Superior temporal gyrus (tissue), 1 donor: ENCODE measurements at regions not wholly inside any gene's neighbourhood (a gene's known extent, or its start where the extent isn't known, plus 50 kb on each side); places are given as distances from the start of the nearest gene placed in this dataset.
A peak's percentile ranks its signal among the peaks of the same experiment; 100 is the strongest.
"Not testable (repeated sequence)": the region's sequence is repeated elsewhere in the genome, so short reads cannot be mapped to it uniquely, and the experiment has no call there.

Experiments used
- DNase-seq: peaks from one replicate; pipeline ENCODE4 v3.0.0-alpha.2; 2016; ENCODE audit errors: extremely low spot score

DNA sequence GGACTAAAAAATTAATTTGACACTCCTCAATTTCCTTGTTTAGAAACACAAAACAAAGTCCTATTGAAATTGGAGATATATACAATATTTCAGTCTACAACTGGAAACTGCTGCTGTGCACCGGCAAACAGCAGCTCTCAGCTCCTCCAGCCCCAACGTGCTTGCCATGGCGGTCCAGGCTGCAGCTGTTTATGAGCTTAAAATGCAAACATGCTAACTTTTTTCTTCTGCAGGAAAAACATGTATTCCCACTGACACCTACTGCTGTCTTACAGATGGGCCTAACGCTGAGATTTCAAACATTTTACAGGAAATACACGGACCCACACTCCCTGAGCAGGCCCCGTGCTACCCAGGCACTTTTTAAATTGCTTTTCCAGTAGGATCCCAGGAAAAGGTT, 195.5 kb downstream of the BCL11A start:
- DNase-seq, result no peak

DNA sequence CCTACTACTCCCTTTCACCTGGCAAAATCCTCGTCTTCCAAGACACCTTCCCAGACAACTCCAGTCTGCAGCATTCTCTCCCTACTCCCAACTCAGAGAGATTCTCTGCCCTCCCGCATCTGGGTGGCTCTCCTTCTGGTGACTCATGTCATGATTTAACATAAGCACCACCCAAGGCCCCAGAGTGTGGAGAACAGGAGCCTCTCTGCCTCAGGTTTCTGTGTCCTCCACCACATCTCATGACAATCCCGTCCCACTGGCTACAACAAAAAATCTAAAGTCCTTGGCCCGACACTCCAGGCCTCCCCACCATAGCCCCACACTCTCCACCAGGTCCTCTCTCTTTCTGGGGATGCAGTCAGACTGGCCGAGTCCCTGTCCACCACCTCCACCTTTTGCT, 197.1 kb downstream of the BCL11A start:
- DNase-seq, result no peak

DNA sequence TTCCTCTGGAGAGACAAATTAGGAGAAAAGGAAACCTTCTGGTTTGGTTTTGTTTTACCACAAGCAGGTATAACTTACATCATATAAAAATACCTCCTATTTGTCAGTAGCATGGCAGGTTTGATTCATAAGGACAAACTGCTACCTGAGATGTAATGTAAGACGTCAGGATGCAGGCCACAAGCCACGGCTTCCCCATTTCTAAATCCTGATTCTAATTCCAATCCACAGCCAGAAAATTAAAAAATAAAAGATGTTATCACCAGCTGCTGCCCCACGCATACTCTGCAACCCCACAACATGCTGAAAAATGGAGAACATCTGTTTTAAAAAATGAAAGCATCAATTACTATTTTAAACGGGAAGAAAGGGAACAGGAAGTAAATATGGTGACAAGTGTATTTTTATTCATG, 197.6 kb downstream of the BCL11A start:
- no peak for DNase-seq

DNA sequence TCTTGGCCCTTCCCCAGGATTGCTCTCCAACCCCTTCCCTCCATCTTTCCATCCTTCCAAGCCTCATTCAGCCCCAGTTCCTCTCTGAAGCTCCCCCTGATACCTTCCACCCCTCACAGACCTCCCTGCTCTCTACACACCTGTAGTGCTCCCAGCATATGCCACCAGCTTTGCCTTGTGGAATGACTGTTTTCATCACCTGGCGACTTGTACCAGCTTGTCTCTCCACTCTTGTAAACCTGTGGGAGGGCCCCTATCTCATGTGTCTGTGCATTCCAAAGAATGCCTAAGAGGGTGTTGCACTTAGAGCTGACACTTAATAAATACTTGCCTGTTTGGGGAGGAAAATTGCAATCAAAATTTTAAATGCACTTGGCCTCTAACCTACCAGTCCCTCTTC, 198.7 kb downstream of the BCL11A start:
- no peak for DNase-seq

DNA sequence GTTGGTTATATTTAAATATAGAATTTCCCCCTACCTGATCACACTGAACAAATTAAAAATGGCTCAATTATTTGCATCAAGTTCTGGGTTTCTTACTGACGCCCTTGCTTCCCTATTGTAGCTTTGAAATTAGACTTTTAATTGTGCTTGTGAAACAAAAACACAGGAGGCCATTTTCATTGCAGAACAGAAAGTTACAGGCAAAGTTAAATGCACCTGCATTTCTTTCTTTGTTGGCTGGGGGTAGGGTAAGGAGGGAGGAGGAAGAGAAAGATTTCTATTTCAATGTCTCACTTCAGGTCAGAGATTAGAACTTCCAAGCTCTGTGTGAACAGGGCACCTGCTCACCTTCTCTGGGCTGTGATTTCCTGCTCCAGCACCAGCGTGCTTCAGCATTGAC, 199.6 kb downstream of the BCL11A start:
- no peak for DNase-seq

DNA sequence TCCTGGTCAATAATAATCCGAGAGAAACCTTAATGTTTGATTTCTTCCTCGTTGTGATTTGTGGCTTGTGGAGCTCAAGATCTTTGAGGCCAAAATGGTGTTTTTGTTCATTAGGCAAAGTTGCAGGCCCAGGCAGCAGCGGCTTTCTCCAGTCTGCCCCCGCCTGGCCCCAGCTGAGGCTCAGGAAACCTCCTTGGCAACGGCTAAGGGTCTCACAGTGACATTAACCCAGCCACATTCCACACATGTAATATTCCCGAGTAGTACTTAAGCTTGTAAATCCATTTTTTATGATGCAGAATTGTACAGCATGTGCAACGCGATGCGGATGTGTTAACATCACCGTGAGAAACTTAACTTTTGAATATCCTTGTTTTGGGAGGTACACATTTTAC, 200.1 kb downstream of the BCL11A start:
- DNase-seq, result no peak

DNA sequence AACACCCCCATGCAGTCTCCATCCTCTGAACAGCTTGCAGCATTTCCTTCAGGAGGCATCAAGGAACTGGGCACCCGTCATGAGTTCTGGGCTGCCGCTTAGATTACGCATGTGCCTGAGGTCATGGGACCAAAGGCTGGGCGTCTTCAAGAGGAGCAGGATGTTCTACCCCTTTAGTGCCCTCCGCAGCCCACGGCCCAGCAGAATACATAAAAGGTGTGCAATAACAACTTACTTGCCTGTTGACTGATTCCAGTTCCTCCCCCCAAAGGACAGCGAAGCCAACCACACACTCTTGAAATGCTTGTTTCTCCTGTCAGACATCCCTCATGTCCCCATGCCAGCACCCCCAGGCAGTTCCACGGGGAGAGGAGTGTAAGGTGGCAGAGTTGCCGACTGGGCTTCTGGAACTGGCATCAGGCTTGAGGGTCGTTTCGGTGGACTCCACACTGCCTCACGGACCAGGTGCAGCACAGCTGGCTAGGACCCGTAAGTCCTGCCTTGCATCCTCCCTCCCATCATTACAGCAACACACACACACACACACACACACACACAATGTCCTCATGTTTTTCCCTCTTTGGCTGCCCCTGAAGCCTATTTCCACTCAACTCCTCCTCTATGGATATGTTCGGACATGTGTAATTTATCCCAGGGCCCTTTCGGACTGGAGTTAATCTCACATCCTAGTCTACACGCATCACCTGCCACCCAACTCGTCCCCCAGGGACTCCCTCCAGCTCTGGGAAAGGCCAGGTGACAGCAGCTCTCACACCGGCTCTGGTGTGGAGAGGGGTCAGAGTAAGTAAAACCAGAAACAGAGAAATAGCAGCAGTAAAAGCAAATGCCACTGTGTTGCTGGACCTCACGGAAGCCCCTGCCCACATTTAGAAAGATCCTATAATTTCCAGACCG, 200.7 kb downstream of the BCL11A start:
- no peak for DNase-seq

DNA sequence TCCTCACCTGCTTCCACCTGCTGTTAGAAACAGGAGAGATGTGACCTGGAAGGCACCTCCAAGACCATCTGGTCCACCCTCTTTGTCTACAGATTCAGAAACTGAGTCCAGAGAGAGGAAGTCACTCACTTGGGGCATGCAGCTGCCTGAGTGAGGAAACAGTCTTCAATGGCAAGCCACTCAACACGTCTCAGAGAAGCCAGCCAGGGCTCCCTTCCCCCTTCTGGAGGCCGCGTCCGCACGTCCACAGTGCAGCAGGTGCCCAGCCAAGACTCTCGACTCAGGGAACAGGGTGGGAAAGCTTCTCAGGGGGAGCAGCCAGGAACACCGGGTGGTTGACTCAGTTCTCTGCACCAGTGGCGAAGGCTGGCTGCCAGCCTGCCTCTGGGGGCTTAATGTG, 201.7 kb downstream of the BCL11A start:
- no peak for DNase-seq

DNA sequence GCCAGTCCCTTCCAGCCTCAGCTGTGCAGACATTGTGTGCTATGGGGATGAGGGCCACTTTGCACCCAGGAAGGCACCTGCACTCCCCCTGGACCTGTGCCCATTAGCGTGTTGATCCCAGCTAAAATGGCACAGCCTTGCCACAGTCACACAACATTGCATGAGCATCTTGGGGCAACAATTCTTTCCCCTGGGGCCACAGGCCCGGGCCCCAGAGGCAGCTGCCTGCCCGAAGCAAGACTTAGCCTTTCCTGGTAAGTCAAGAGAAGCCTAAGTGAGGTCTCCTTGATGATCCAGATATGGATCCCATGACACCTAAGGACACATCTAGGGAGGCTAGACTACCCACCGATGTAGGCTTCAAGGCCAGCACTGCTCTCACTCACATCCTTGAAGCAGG, 202.1 kb downstream of the BCL11A start:
- DNase-seq, result no peak

DNA sequence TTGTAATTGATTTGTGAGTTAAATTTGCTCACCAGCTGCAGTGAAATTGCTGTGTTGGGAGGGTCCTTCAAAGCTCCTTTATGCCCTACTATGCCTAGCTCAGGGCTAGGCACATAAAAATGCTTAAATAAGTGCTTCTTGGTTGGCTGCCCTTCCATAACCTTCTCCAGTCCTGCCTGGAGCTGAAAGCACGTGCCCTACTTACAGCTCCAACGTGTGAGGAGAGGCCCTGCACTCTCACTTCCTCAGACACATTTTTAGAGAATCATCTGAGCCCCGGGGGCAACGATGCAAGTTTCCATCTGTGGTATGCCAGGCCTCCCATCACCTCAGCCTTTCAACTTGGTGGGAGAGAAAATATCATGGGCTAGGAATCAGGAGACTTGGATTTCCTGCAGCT, 202.7 kb downstream of the BCL11A start:
- no peak for DNase-seq

DNA sequence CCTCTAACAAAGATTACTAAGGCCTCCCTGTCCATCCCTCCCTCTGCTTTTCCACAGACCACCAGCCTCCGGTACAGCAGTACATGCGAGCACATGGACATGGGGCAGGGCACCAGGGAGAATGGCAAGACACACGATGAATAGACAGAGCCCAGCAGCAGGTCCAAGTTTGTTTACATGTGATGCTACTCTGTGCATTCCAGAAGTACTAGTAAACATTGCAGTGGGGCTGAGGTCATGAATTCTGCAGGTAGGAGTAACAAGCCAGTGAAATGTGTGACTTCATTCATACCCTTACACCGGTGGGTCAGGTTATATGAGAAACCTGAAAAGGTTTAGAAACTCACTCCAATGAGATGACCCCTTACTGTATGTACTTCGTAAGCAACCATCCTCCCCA, 205.7 kb downstream of the BCL11A start:
- DNase-seq, result no peak

DNA sequence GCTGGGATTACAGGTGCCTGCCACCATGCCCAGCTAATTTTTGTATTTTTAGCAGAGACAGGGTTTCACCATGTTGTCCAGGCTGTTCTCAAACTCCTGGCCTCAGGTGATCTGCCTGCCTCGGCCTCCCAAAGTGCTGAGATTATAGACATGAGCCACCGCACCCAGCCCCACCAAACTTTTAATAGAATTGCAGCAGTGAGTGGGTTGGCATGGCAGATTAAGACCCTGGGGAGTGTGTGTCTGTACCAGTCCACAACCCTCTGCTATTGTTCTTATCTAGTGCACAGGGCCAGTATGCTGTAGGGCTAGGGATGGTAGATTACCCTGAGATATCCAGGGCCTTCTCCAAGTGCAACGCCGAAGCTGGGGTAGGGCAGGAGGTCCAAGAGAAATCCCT, 211.0 kb downstream of the BCL11A start:
- not testable (repeated sequence) for DNase-seq

DNA sequence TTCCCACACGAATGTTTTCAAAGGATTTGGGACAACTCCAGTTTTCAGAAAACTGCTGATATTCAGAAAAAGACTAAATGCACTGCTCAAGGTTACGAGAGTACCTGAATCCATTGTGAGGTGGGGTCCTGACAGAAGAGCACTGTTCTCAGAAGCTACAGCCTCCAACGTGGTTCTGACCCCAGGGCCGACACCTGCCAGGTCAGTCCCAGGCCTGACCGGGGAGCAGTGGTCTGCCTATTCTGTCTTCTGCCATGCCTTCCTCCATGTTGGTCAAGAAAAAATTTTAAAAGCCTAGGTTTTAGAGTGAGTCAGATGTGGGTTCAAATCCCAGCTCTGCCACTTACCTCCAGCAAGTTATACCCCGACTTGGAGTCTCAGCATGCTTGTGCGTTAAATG, 212.3 kb downstream of the BCL11A start:
- no peak for DNase-seq

DNA sequence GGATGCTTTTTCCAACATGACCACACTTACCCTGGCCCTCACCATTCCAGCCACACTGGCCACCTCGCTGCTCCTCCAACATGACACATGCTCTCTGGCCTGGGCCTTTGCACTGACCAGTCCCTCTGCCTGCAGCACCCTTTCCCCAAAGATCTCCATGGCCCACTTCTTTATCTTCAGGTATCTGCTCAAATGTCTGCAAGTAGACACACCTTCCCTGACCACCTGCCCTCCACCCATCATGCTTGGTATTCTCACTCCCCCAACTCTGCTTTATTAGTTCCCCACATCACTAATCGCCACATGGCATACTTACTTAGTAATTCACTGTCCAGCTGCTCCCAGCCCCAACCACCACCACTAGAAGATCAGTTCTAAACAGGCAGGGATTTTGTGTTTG, 214.2 kb downstream of the BCL11A start:
- DNase-seq, result no peak

DNA sequence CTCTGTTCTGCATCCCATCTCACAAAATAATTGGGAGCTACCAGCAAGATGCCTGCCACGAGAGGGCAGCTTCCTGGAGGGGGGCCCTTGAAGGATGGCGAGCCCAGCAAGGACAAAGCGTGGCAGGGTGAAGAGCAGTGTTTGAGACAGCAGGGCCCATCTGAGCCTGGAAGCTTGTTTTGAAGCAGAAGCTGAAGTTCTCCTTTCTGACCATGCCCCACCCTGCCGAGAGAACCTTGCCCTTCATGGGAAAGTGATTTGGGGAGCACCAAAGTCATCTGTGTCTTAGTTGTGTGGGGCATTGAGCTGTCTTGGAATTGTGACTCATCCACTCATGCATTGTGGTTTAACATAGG, 216.3 kb downstream of the BCL11A start:
- DNase-seq, result no peak

DNA sequence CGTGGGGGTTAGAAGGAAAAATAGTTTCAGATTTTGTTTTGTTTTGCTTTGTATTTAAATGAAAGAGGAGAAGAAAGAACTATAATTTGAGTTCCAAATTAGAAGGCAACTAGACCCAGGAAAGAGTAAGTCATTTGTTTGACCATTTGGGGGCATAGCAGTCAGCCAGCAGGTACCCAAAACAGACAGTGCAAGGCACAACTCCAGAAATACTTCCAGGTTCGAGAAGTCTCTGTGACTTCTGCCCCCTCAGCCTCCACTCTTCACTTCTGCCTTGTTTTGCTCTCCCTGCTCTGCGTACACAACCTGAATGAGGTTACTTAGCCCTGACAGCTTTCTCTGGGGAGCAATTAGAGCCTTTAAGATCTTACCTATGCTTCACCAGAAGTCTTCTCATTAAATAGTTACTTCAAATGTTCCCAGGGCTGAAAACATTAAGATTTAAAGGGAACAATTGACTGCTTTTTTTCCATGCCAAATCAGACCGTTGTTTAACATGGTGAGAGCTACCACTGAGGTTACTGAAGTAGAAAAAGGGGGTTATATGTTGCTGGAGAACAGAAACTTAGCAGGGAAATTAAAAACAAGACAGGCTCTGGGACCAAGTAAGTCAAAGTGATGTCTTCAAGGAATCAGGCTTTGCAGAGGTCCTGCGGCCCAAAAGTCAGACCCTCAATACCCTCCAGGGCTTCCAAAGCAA, 216.9 kb downstream of the BCL11A start:
- no peak for DNase-seq

DNA sequence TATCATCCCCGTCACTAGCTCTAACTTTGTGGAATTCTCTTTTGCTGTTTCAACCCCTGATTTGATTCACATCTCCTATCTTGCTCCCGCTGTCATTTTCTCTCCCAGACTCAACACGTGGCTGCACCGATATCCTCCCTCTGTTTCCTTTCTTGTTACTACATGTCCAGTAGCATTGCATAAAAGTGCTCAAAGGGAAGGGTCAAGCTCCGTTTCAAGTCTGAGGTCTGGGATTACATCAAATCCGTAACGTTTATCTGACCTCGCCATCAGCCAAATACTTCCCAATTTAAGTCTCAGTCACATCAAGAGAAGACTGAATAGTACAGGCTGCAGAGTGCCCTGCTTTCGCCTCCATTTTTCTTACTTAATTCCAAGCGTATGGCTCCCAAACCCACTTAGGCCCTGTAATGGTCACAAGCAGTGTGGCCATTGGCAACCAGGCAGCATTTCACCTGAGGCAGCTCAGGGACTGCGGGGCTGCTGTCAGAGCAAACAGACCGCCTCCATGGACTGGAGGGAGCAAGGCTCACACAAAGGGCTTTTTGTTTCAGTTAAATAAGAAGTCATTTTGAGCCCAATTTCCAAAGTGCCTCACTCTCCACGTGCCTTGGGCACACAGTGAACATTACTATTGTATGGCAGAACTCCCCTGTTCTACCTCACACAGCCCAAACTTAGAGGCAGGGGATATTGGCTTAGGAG, 217.8 kb downstream of the BCL11A start:
- DNase-seq, result peak; percentile 45

DNA sequence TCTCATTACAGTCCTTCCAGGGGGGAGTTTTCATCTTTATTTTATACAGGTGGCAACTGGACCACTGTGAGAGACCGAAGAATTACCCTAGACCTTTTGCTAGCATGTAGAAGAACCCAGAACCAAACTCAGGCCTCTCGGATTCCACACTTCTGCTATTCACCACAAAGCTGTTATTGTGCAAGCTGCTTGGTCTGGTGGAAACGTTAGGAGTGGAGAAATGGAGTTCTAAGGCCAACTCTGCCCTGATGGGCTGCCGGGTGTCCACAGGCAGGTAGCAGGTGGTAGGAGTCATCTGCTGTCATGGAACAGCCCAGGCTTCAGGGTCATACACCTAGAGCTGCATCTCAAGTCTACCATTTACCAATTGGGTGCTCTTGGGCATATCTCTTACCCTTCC, 218.8 kb downstream of the BCL11A start:
- no peak for DNase-seq

DNA sequence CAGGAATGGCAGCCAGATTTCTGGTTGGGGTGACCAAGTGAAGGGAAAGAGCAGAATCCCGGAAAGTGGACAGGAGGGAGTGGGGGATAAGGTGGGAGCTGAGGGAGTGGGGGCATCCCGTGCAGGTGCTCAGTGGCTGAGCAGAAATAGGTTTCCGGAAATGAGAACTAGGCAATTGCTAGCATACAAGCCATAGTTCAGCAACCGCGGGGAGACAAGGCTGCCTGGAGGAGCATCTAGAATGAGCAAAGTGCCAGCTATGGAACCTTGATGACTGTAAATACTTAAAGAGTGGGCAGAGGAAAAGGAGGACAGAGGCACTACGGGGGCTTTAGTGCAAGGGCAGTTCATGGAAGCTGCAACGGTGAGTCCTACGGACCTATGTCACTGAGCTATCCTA, 220.2 kb downstream of the BCL11A start:
- DNase-seq, result no peak

DNA sequence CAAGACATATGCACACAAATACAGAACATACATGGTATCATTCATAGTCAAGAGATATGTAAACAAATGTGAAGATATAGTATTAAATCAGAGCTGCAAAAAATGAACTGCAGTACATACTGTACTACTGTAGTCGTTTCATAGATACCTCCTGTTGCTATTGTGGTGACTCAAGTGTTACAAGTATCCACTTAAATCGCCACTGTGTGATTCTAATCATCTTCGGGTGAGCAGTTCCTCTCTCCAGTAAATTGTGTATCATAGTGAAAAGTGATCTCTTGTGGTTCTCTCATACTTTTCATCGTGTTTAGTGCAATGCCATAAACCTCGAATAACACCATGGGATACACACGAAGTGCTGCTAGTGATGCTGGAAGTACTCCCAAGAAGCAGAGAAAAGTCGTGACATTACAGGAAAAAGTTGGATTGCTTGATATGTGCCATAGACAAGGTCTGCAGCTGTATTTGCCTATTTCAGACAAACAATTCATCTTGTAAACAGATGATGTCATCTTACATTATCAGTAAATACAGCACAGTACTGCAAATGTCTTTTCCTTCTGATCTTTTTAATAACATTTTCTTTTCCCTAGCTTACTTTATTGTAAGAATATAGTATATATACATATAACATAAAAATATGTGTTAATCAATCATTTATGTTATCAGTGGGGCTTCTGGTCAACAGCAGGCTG, 222.2 kb downstream of the BCL11A start:
- DNase-seq, result no peak

DNA sequence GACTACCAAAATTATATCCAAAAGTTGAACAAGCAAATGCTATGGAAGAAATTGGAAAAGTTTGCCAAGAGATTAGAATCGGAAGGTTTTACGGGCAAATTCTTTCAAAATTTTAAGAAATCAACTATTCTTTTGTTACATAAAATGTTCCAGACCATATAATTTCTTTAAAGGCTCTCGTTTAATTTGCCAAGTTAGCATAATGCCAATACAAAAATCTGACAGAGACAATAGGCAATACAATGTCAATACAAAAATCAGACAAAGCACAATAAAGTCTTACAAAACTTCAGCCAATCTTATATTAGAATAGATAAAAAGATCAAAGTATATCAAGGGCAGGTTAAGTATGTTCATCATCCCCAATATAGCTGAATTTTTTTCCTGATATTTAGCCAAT, 224.2 kb downstream of the BCL11A start:
- DNase-seq, result no peak

DNA sequence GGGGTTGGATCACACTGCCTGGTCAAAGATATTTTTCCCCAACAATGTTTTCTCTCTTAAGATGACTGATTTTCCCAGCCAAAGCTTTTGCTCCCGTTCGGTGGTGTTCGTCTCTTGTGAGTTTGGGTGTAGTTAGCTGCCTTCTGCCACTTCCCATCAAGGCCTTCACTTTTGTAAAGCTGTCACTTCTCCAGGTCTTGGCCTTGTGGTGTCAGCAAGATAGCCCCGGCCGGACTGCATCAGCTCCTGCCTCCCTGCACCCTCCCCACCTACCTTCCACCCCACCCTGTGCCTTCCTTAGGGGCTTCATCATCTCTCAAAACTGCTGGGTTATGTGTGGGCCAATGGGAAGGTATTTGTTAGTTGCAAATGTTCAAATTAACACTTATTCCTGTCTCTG, 228.9 kb downstream of the BCL11A start:
- DNase-seq, result no peak
